K562 (cell line): ENCODE measurements at regions not wholly inside any gene's neighbourhood (a gene's known extent, or its start where the extent isn't known, plus 50 kb on each side); places are given as distances from the start of the nearest gene placed in this dataset.

Source experiments
- ATAC-seq: fragments of 200-7000 bp; cut with Tn5 transposase; 3 replicates; pipeline ENCODE4 v1.9.1; 2020; ENCODE audit warnings: moderate library complexity
- BruUV-seq: library from RNA; stranded (reverse); fragments of 400-500 nt; replicated peaks from 2 replicates; lab custom pipeline; 2021; lab: Mats Ljungman, UMichigan
- CTCF ChIA-PET: fragments of 300-600 bp; formaldehyde crosslinking; extraction: SDS; loops from one replicate; lab custom pipeline; 2021; ENCODE audit warnings: low intra/inter-chr PET ratio; lab: Yijun Ruan, JAX
- POLR2A ChIA-PET: fragments of 300-600, 350-650 bp; sonication (Branson Sonifier 250); formaldehyde crosslinking; extraction: SDS; loops from one replicate; lab custom pipeline; 2021; ENCODE audit warnings: antibody characterized with exemption, inconsistent platforms; lab: Yijun Ruan, JAX
- DNase-seq, 4 experiments: peaks; one replicate each; pipeline versions ENCODE4 v3.0.0 to v3.0.0-alpha.2; 2011 to 2018; ENCODE audit warnings: low spot score in 3 of 4, mixed read lengths in 3 of 4; ENCODE audit errors: extremely low read depth in 1 of 4
- FAIRE-seq: peaks from 2 replicates; lab custom pipeline; 2011; peaks lifted over from hg19 to GRCh38; lab: Jason Lieb, UNC
- H2AFZ ChIP-seq: 2 replicates; pipeline ENCODE4 v1.6.0; 2011; ENCODE audit warnings: low read depth, low read length, control low read depth, inconsistent platforms
- H3K27ac ChIP-seq: fragments of 200-600 bp; 3 replicates; pipeline ENCODE4 v1.8.0; 2011; ENCODE audit warnings: low read depth, mild to moderate bottlenecking, control low read depth, inconsistent platforms, low read length, moderate library complexity, mixed read lengths; ENCODE audit errors: extremely low read depth
- H3K27me3 ChIP-seq, 2 experiments: fragments of 300-600 bp in 1 of 2; 2 replicates in 1 of 2; 3 replicates in 1 of 2; pipeline versions ENCODE4 v1.6.0 to v1.8.0; 2011; ENCODE audit warnings: inconsistent platforms in 2 of 2, low read length in 2 of 2, mild to moderate bottlenecking in 1 of 2, mixed read lengths in 1 of 2, moderate library complexity in 1 of 2; ENCODE audit not compliant: control insufficient read depth in 2 of 2, insufficient read depth in 2 of 2
- H3K36me3 ChIP-seq: fragments of 300-600 bp; 3 replicates; pipeline ENCODE4 v1.8.0; 2011; ENCODE audit warnings: mild to moderate bottlenecking, low read length, inconsistent platforms; ENCODE audit not compliant: control insufficient read depth, insufficient read depth
- H3K4me1 ChIP-seq, 2 experiments: fragments of 200-600 bp in 1 of 2; replicated peaks in 1 of 2; 2 replicates in 1 of 2; 3 replicates in 1 of 2; pipeline versions ENCODE4 v1.5.1 to v1.8.0; 2011; ENCODE audit warnings: inconsistent platforms in 2 of 2, low read length in 2 of 2, mild to moderate bottlenecking in 1 of 2, mixed read lengths in 1 of 2, moderate library complexity in 1 of 2; ENCODE audit not compliant: control insufficient read depth in 2 of 2, insufficient read depth in 2 of 2
- H3K4me2 ChIP-seq: 2 replicates; pipeline ENCODE4 v1.6.1; 2011; ENCODE audit warnings: low read length, control low read depth, inconsistent platforms, mixed read lengths; ENCODE audit not compliant: insufficient read depth
- H3K4me3 ChIP-seq: fragments of 200-600 bp; sonication (generic), shearing (Covaris generic); 2 replicates; pipeline ENCODE4 v1.5.1; 2016; ENCODE audit warnings: control low read depth, inconsistent platforms
- H3K79me2 ChIP-seq: fragments of 200-600 bp; 3 replicates; pipeline ENCODE4 v1.8.0; 2011; ENCODE audit warnings: low read length, inconsistent platforms; ENCODE audit not compliant: control insufficient read depth, insufficient read depth
- H3K9ac ChIP-seq, 2 experiments: 2 replicates each; pipeline versions ENCODE4 v1.6.0 to v1.6.1; 2011; ENCODE audit warnings: low read depth in 2 of 2, low read length in 2 of 2, control low read depth in 1 of 2, inconsistent platforms in 1 of 2, mild to moderate bottlenecking in 1 of 2, mixed read lengths in 1 of 2; ENCODE audit not compliant: insufficient read depth in 1 of 2
- H3K9me1 ChIP-seq: one replicate; pipeline ENCODE4 v1.6.0; 2011; ENCODE audit warnings: inconsistent platforms, mild to moderate bottlenecking, low read length, moderate library complexity; ENCODE audit not compliant: control insufficient read depth, insufficient read depth
- H3K9me3 ChIP-seq: replicated peaks from 2 replicates; pipeline ENCODE4 v1.5.1; 2011; ENCODE audit warnings: low read depth, low read length, inconsistent platforms; ENCODE audit not compliant: control insufficient read depth, insufficient read depth
- H4K20me1 ChIP-seq: replicated peaks from 2 replicates; pipeline ENCODE4 v1.6.1; 2011; ENCODE audit warnings: low read length, inconsistent platforms, mixed read lengths; ENCODE audit not compliant: control insufficient read depth, insufficient read depth
- ARID3B ChIP-seq: fragments of 250-450 bp; sonication (Bioruptor Pico); IDR thresholded peaks from 2 replicates; pipeline ENCODE4 v1.4.0; 2020; ENCODE audit warnings: borderline replicate concordance
- CBX5 ChIP-seq: IDR thresholded peaks from 2 replicates; pipeline ENCODE4 v1.6.1; 2014; ENCODE audit warnings: low read depth, borderline replicate concordance
- CXXC5 ChIP-seq: fragments of 250-450 bp; sonication (Bioruptor Pico); IDR thresholded peaks from 2 replicates; pipeline ENCODE4 v1.8.0; 2022; ENCODE audit warnings: inconsistent platforms, mild to moderate bottlenecking, moderate library complexity
- EP300 ChIP-seq: IDR thresholded peaks from 2 replicates; pipeline ENCODE4 v1.6.1; 2012; ENCODE audit warnings: low read length, improper control_type of control experiment
- HINFP ChIP-seq: fragments of 450-650 bp; conservative IDR thresholded peaks from 2 replicates; pipeline ENCODE4 v1.6.1; 2016; ENCODE audit warnings: missing genetic modification characterization, low read depth, mild to moderate bottlenecking, control low read depth, missing compliant biosample characterization
- LCOR ChIP-seq: sonication (generic); formaldehyde crosslinking; IDR thresholded peaks from 2 replicates; pipeline ENCODE4 v1.8.0; 2022; ENCODE audit warnings: mild to moderate bottlenecking, missing genetic modification reagents
- PHB ChIP-seq: fragments of 250-450 bp; sonication (Bioruptor Pico); IDR thresholded peaks from 2 replicates; pipeline ENCODE4 v1.5.0; 2021
- POU5F1 ChIP-seq: fragments of 150-350 bp; IDR thresholded peaks from 2 replicates; pipeline ENCODE4 v1.6.1; 2014; ENCODE audit warnings: borderline replicate concordance, low read length, low read depth, mild to moderate bottlenecking; ENCODE audit not compliant: partially characterized antibody
- PTTG1 ChIP-seq: fragments of 450-650 bp; IDR thresholded peaks from 2 replicates; pipeline ENCODE4 v1.6.1; 2016; ENCODE audit warnings: low read depth, mild to moderate bottlenecking, missing genetic modification characterization, missing compliant biosample characterization
- RBM34 ChIP-seq: fragments of 200-400 bp; formaldehyde crosslinking; IDR thresholded peaks from 2 replicates; pipeline ENCODE4 v1.6.1; 2018; ENCODE audit warnings: low read length, borderline replicate concordance; ENCODE audit not compliant: insufficient read depth
- RUNX1 ChIP-seq: sonication (generic); IDR thresholded peaks from 2 replicates; pipeline ENCODE4 v1.6.1; 2016; ENCODE audit warnings: antibody characterized with exemption, low read depth
- SNIP1 ChIP-seq: fragments of 450-650 bp; IDR thresholded peaks from 2 replicates; pipeline ENCODE4 v1.7.1; 2017; ENCODE audit warnings: low read depth, mild to moderate bottlenecking
- TCF7 ChIP-seq: sonication (generic); IDR thresholded peaks from 2 replicates; pipeline ENCODE4 v1.6.1; 2016; ENCODE audit warnings: antibody characterized with exemption, borderline replicate concordance
- ZBTB17 ChIP-seq: fragments of 450-650 bp; formaldehyde crosslinking; IDR thresholded peaks from 2 replicates; pipeline ENCODE4 v1.4.0; 2020; ENCODE audit warnings: mild to moderate bottlenecking
- ZNF232 ChIP-seq: sonication (generic); formaldehyde crosslinking; IDR thresholded peaks from 2 replicates; pipeline ENCODE4 v1.8.0; 2022; ENCODE audit warnings: mild to moderate bottlenecking, missing genetic modification reagents
- ZNF239 ChIP-seq: fragments of 250-450 bp; sonication (Bioruptor Pico); IDR thresholded peaks from 2 replicates; pipeline ENCODE4 v1.4.0; 2020; ENCODE audit warnings: mild to moderate bottlenecking
- WGBS: fragments of 100-300 bp; shearing (Covaris generic); methylation state at CpG from one replicate; pipeline ENCODE4 v1.1.6; 2016; ENCODE audit warnings: low coverage, mixed read lengths; ENCODE audit not compliant: insufficient coverage; ENCODE audit errors: missing lambda C conversion rate; 5-methylcytosine and 5-hydroxymethylcytosine counted together
- in situ Hi-C: fragments of 300-500 bp; cut with MboI; formaldehyde crosslinking; loops from 4 replicates; pipeline ENCODE4 v1.15.0; 2018; ENCODE audit warnings: inconsistent platforms, mixed read lengths
- intact Hi-C: fragments of 100-400 bp; cut with micrococcal nuclease; formaldehyde crosslinking; loops from 2 replicates; pipeline ENCODE4 v1.14.2; 2022
- TF ChIP-seq, protein P1 (sequence below): fragments of 450-650 bp; formaldehyde crosslinking; IDR thresholded peaks from 2 replicates; pipeline ENCODE4 v1.4.0; 2022; ENCODE audit warnings: mild to moderate bottlenecking, moderate library complexity

GRCh38 chr1:208893251-208893650 is 649.1 kb upstream of the PLXNA2 start:
- WGBS = 0% methylated on average over 3 of the region's 3 CpGs
- H2AFZ ChIP-seq = no peak overlapping the region
- no peak overlapping the region for H3K4me3 ChIP-seq
- H3K36me3 ChIP-seq = no peaks in the 10 kb centered on the region
- DNase-seq (no peak), ATAC-seq (no peak), FAIRE-seq (no peak)
- POLR2A ChIA-PET = no interaction called here
- no peak overlapping the region for H3K27ac ChIP-seq
- intact Hi-C loops (no loop called here), in situ Hi-C loops (no loop called here)
- BruUV-seq = no TSS peak
- no peaks in the 10 kb centered on the region for H3K79me2 ChIP-seq
- H3K4me1 ChIP-seq = no peaks in the 10 kb centered on the region
- H3K9me3 ChIP-seq = peaks cover 2% of the 10 kb centered on the region; the same call in 1 of the 2 replicates
- no peak overlapping the region for H3K4me2 ChIP-seq
- H4K20me1 ChIP-seq = no peaks in the 10 kb centered on the region
- no peak overlapping the region for H3K9ac ChIP-seq
- no peaks in the 10 kb centered on the region for H3K9me1 ChIP-seq
- no peak for TF ChIP-seq SNIP1
- TF ChIP-seq ZNF239 (CRISPR knock-in tag) = no peak
- TF ChIP-seq RBM34 = no peak
- no peak for TF ChIP-seq PHB
- TF ChIP-seq PTTG1 = no peak
- TF ChIP-seq ZBTB17 (CRISPR knock-in tag) = no peak
- TF ChIP-seq EP300 = no peak
- TF ChIP-seq LCOR = no peak
- no peak for TF ChIP-seq TCF7
- TF ChIP-seq HINFP = no peak
- no peak for TF ChIP-seq CBX5
- TF ChIP-seq RUNX1 = no peak
- TF ChIP-seq, protein P1, sequence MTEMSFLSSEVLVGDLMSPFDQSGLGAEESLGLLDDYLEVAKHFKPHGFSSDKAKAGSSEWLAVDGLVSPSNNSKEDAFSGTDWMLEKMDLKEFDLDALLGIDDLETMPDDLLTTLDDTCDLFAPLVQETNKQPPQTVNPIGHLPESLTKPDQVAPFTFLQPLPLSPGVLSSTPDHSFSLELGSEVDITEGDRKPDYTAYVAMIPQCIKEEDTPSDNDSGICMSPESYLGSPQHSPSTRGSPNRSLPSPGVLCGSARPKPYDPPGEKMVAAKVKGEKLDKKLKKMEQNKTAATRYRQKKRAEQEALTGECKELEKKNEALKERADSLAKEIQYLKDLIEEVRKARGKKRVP = no peak
- TF ChIP-seq POU5F1 = no peak
- TF ChIP-seq ARID3B (CRISPR knock-in tag) = no peak
- no peak for TF ChIP-seq CXXC5
- no peak for TF ChIP-seq ZNF232 (CRISPR knock-in tag)
- CTCF ChIA-PET = interaction anchor here (0.7 kb wide), 1 partner anchor 241 kb away, joined by 3 read pairs; no protein-coding TSS in a partner anchor
- H3K27me3 ChIP-seq = no peaks in the 10 kb centered on the region
